Motor neuron (in vitro differentiated cells): ENCODE measurements at regions not wholly inside any gene's neighbourhood (a gene's known extent, or its start where the extent isn't known, plus 50 kb on each side); places are given as distances from the start of the nearest gene placed in this dataset.

Experiments
- ATAC-seq, 8 experiments: fragments of 200-7000 bp; cut with Tn5 transposase; replicated peaks in 6 of 8; 2 replicates each; pipeline ENCODE4 v1.8.0; 2021; ENCODE audit warnings: mild to moderate bottlenecking in 8 of 8, moderate library complexity in 8 of 8
- H3K27ac ChIP-seq, 2 donors: fragments of 250-450 bp; sonication (Bioruptor Pico); 2 replicates each; pipeline ENCODE4 v1.9.0; 2021; ENCODE audit warnings: antibody characterized with exemption in 2 of 2, mild to moderate bottlenecking in 2 of 2, moderate library complexity in 1 of 2
- H3K4me1 ChIP-seq, 2 donors: fragments of 250-450 bp; sonication (Bioruptor Pico); replicated peaks in 1 of 2; 2 replicates each; pipeline ENCODE4 v1.6.1; 2021; ENCODE audit warnings: antibody characterized with exemption in 2 of 2, mild to moderate bottlenecking in 2 of 2, moderate library complexity in 1 of 2
- H3K4me3 ChIP-seq, 5 donors: fragments of 250-450 bp; sonication (Bioruptor Pico); 2 replicates each; pipeline ENCODE4 v1.9.0; 2021; ENCODE audit warnings: antibody characterized with exemption in 5 of 5, mild to moderate bottlenecking in 5 of 5, moderate library complexity in 4 of 5
- WGBS, 10 experiments: fragments of 450-650 bp; shearing (Covaris generic); methylation state at CpG; one replicate each; pipeline ENCODE4 v1.0.0; 2022; 5-methylcytosine and 5-hydroxymethylcytosine counted together
- in situ Hi-C, 9 experiments: fragments of 400-800 bp; cut with MboI; loops; one replicate each; pipeline ENCODE4 v1.15.0; 2021; ENCODE audit warnings: low sequenced_read_pairs in 9 of 9, low pct_unique_long_range_greater_than_20kb in 2 of 9; ENCODE audit not compliant: unreplicated experiment in 9 of 9

GRCh38 chr18:78601349-78601748 is 378.3 kb upstream of the SALL3 start:
- in situ Hi-C loops, result no loop called here
- H3K27ac ChIP-seq, result no peak overlapping the region
- H3K4me1 ChIP-seq, result peaks cover 0 to 15% of the 10 kb centered on the region in 2 donors
- H3K4me3 ChIP-seq, result no peak overlapping the region
- 0 to 97% (median 67%) methylated on average over 1 to 12 of the region's 14 CpGs; no CpG with 5 or more reads in 2 of the 10 experiments for WGBS, 10 experiments
- ATAC-seq, result no peak

DNA sequence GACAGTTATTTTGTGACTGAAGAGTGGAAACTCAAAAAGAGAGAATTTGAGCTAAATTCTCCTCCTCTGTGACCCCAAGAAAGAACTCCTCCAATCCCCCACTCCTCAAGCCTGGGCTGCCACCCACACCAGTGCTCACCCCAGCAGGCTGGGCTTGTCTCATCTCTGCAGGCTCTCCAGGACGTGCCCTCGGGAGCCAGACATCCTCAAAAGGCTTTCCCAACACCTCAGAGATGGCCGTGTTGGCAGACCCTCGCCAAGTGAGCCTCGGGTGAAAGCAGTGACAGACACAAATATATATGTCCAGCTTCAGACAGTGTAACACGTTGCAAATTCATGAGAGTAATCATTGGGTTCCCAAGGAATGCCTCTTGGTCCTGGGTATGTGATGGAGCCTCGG is 377.7 kb upstream of the SALL3 start:
- WGBS, 10 experiments, result 0 to 89% (median 57%) methylated on average over 1 to 4 of the region's 7 CpGs; no CpG with 5 or more reads in 2 of the 10 experiments
- in situ Hi-C loops, result no loop called here
- Histone ChIP-seq H3K4me3 (no peak overlapping the region), H3K27ac (no peak overlapping the region), H3K4me1 (peaks cover 0 to 13% of the 10 kb centered on the region in 2 donors)
- ATAC-seq, result no peak

DNA sequence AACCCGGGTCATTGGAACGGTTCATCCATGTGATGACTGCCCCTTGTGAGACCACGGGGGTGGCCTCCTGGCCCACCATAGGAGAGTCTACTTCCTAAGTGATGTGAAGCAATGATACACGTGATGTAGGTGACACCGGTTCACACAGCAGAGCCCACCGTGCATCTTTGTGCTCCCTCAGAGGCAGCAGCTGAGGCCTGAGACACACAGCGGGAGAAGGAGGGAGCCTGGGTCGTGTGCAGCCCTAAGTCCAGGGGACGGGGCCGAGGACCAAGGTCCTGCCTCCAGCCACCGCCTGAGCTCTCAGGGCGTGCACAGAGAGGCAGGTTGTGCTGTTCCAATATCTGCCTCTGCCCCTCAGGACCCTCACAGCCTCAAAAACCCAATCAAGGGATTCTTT is 377.2 kb upstream of the SALL3 start:
- ATAC-seq, result no peak
- 0 to 100% (median 75%) methylated on average over 1 to 4 of the region's 12 CpGs; no CpG with 5 or more reads in 4 of the 10 experiments for WGBS, 10 experiments
- in situ Hi-C loops, result no loop called here

GRCh38 chr18:78603102-78603983 is 376.3 kb upstream of the SALL3 start:
- in situ Hi-C loops, result no loop called here
- peaks cover 0 to 9% of the 10 kb centered on the region in 2 donors for H3K4me1 ChIP-seq
- 4 to 100% (median 73%) methylated on average over 1 to 20 of the region's 25 CpGs; no CpG with 5 or more reads in 1 of the 10 experiments for WGBS, 10 experiments
- no peak overlapping the region for H3K27ac ChIP-seq
- no peak overlapping the region for H3K4me3 ChIP-seq
- no peak for ATAC-seq

More for the DNA sequence above, 377.2 kb upstream of the SALL3 start:
- Histone ChIP-seq H3K27ac (no peak overlapping the region), H3K4me1 (peaks cover 0 to 9% of the 10 kb centered on the region in 2 donors), H3K4me3 (no peak overlapping the region)

GRCh38 chr18:78605255-78605654 is 374.4 kb upstream of the SALL3 start:
- no peak overlapping the region for H3K4me3 ChIP-seq
- no peak for ATAC-seq
- in situ Hi-C loops, result no loop called here
- H3K4me1 ChIP-seq, result peaks cover 0 to 9% of the 10 kb centered on the region in 2 donors
- 0 to 98% (median 80%) methylated on average over 1 to 14 of the region's 16 CpGs; no CpG with 5 or more reads in 1 of the 10 experiments for WGBS, 10 experiments
- no peak overlapping the region for H3K27ac ChIP-seq

DNA sequence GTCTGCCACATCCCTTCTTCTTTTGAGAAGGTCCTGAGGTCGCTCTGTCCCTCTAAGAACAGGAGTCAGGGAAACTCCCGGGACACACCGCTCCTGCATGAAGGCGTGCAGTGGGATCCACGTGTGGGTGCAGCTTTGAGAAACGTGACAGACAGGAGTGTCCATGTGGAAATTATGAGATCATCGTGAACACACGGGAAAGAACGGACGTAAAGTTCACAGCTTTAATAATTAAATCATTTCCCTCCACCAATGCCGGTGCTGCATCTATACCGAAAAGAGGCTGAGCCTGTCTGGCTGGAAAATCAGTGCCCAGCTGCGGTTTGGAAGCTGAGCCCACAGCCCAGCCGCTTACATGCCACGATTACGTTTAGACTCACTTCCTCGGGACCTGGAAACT is 372.4 kb upstream of the SALL3 start:
- no peak for ATAC-seq
- in situ Hi-C loops, result no loop called here
- Histone ChIP-seq H3K27ac (no peak overlapping the region), H3K4me3 (no peak overlapping the region), H3K4me1 (peaks cover 0 to 9% of the 10 kb centered on the region in 2 donors)
- 7 to 89% (median 62%) methylated on average over 3 to 15 of the region's 17 CpGs; no CpG with 5 or more reads in 3 of the 10 experiments for WGBS, 10 experiments

- ATAC-seq, result no peak
- Histone ChIP-seq H3K4me1 (peaks cover 0 to 9% of the 10 kb centered on the region in 2 donors), H3K27ac (no peak overlapping the region), H3K4me3 (no peak overlapping the region)
- in situ Hi-C loops, result no loop called here
- WGBS, 10 experiments, result 40 to 100% (median 82%) methylated on average over 1 to 10 of the region's 15 CpGs; no CpG with 5 or more reads in 2 of the 10 experiments
Observed at GRCh38 chr18:78607784-78608183, 371.8 kb upstream of the SALL3 start.

DNA sequence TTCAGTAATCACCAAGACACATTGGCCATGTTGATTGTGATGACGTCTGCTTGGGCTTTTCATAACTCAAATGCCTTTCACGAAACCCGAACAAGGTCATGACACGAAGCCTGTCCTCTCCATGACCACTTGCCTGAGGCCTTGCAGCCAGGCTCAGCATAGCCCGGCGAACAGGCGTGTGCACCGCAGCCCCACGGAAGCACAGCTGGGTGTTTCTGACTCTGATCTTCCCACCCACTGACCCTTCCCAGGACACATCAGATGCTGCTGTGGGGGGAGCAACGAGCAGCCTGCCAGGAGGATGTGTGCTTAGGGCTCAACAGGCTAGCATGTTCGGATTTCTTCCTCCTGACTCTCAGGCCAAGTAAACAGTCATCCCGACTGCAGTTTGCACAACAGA is 369.4 kb upstream of the SALL3 start:
- in situ Hi-C loops, result no loop called here
- no peak overlapping the region for H3K27ac ChIP-seq
- ATAC-seq, result no peak
- H3K4me3 ChIP-seq, result no peak overlapping the region
- WGBS, 10 experiments, result 0 to 100% (median 66%) methylated on average over 1 to 8 of the region's 12 CpGs; no CpG with 5 or more reads in 2 of the 10 experiments
- H3K4me1 ChIP-seq, result no peaks in the 10 kb centered on the region

GRCh38 chr18:78611201-78611800 is 368.3 kb upstream of the SALL3 start:
- WGBS, 10 experiments, result 13 to 100% (median 85%) methylated on average over 2 to 14 of the region's 16 CpGs; no CpG with 5 or more reads in 2 of the 10 experiments
- H3K4me3 ChIP-seq, result no peak overlapping the region
- H3K27ac ChIP-seq, result no peak overlapping the region
- in situ Hi-C loops, result no loop called here
- H3K4me1 ChIP-seq, result no peaks in the 10 kb centered on the region
- no peak for ATAC-seq

- in situ Hi-C loops, result no loop called here
- WGBS, 10 experiments, result 17 to 84% (median 45%) methylated on average over 1 to 4 of the region's 14 CpGs; no CpG with 5 or more reads in 4 of the 10 experiments
Observed at GRCh38 chr18:78611869-78612268, 367.7 kb upstream of the SALL3 start.

DNA sequence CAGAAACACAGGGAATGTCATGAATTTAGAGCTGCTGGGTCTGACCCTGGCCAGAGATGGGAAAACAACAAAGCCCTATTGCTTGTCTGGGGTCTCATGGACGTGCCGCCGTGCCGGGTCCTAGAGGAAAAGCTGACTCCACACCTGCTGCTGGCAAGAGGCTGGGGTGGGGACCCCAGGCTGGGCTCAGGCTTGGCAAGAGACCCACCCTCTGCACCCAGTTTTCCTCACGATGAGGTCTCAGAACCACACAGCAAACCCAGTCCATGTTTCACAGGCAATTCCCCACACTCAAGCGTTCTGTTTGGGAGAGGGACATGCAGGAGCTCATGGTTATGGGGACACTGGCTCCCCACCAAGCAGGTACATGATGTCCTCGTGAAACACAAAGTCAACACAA is 367.3 kb upstream of the SALL3 start:
- no peak overlapping the region for H3K27ac ChIP-seq
- no peak for ATAC-seq
- in situ Hi-C loops, result no loop called here
- 38 to 96% (median 68%) methylated on average over 1 to 7 of the region's 7 CpGs; no CpG with 5 or more reads in 4 of the 10 experiments for WGBS, 10 experiments
- no peak overlapping the region for H3K4me3 ChIP-seq
- H3K4me1 ChIP-seq, result no peaks in the 10 kb centered on the region

More at GRCh38 chr18:78611869-78612268, 367.7 kb upstream of the SALL3 start:
- Histone ChIP-seq H3K4me3 (no peak overlapping the region), H3K27ac (no peak overlapping the region), H3K4me1 (no peaks in the 10 kb centered on the region)
- no peak for ATAC-seq

DNA sequence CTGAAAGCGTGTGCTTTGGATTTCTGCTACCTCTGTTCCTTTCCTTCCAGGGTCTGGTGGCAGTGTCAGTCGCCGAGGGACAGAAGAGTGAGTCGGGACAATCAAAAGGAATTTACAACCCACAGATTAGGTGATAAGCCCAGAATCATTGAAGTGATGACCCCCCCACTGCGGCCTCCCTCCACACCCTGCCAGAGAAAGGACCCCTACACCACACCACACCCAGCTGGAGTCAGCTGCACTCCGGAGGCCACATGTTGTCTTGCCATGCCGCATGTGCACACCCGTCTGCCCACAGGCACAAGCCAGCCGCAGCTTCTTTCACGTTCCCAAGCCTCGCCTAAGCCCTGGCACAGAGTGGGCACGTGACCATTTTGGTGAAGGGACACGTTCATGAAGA is 366.8 kb upstream of the SALL3 start:
- no peak for ATAC-seq

GRCh38 chr18:78618726-78619125 is 360.9 kb upstream of the SALL3 start:
- Histone ChIP-seq H3K4me1 (no peaks in the 10 kb centered on the region), H3K27ac (no peak overlapping the region), H3K4me3 (no peak overlapping the region)
- ATAC-seq, result no peak
- 0 to 100% (median 49%) methylated on average over 1 to 3 of the region's 4 CpGs; no CpG with 5 or more reads in 4 of the 10 experiments for WGBS, 10 experiments
- in situ Hi-C loops, result no loop called here

More for the DNA sequence above, 366.8 kb upstream of the SALL3 start:
- Histone ChIP-seq H3K27ac (no peak overlapping the region), H3K4me1 (no peaks in the 10 kb centered on the region), H3K4me3 (no peak overlapping the region)
- 23 to 97% (median 70%) methylated on average over 2 to 8 of the region's 13 CpGs; no CpG with 5 or more reads in 5 of the 10 experiments for WGBS, 10 experiments
- in situ Hi-C loops, result no loop called here
